Muscle of back (tissue), 3 donors: ENCODE measurements at regions not wholly inside any gene's neighbourhood (a gene's known extent, or its start where the extent isn't known, plus 50 kb on each side); places are given as distances from the start of the nearest gene placed in this dataset.

Source experiments
- DNase-seq, 3 donors: peaks; one replicate each; pipeline versions ENCODE4 v3.0.0 to v3.0.0-alpha.2; 2013

GRCh38 chr18:32542221-32542798 lies 71.6 kb upstream of the GAREM1 start:
- DNase-seq, result no peak

- DNase-seq, result no peak
Measured at GRCh38 chr18:32530947-32531651, 60.4 kb upstream of the GAREM1 start.

- DNase-seq, result no peak
Measured at GRCh38 chr18:32529722-32530420, 59.2 kb upstream of the GAREM1 start.

GRCh38 chr18:32520771-32521170 lies 50.1 kb upstream of the GAREM1 start:
- DNase-seq, result no peak
